ENCODE measurements at regions not wholly inside any gene's neighbourhood (a gene's known extent, or its start where the extent isn't known, plus 50 kb on each side); places are given as distances from the start of the nearest gene placed in this dataset.

DNA sequence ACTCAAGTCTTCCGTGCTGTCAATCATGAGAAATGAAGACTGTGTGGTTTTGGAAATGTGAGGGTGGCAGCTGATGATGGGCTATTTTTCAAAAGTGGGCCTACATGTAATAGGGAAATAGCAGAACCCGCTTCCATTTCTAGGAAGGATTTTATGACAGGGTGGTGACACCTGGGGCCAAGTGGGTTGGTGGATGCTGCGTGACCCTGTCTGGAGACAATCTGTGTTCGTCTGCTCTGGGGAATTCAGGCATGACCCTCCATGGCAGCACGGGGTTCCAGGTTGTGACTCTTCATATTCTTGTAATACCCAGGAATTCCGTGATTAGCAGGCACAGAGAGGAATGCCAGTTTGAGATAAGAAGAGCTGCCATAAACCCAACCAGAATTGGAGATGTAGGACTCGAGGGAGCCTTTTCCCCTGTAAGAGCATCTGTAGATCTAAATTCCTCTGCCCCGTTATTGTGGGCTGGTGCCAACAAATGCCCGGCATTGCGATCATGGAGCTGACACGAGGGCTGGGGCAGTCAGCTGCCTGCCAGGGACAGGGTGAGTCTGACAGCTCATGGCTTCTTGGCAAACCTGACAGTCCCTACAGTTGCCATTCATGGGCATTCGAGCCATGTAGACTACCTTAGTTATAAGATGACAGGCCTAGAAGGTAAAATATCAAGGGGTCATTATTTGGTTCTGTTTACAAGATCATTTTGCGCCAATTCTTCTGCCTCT is 279.7 kb downstream of the GADD45G start:
- Mint-ChIP-seq H3K4me3 (no peak overlapping the region), H3K27me3 (no peaks in the 10 kb centered on the region), H3K4me1 (ENCODE audit: low read depth) (no peaks in the 10 kb centered on the region), H3K27ac (no peak overlapping the region), H3K9me3 (no peaks in the 10 kb centered on the region), H3K36me3 (ENCODE audit: low read depth) (no peaks in the 10 kb centered on the region)
- ChIA-PET POLR2A (interaction anchor here (0.9 kb wide), 1 partner anchor 173 kb away, joined by 3 read pairs; no protein-coding TSS in a partner anchor), CTCF (interaction anchor here (0.8 kb wide), 1 partner anchor 283 kb away, joined by 3 read pairs; no protein-coding TSS in a partner anchor)
- DNase-seq (no peak), ATAC-seq (no peak)
- intact Hi-C loops (cut with micrococcal nuclease): no loop called here
- TF ChIP-seq, protein P1, sequence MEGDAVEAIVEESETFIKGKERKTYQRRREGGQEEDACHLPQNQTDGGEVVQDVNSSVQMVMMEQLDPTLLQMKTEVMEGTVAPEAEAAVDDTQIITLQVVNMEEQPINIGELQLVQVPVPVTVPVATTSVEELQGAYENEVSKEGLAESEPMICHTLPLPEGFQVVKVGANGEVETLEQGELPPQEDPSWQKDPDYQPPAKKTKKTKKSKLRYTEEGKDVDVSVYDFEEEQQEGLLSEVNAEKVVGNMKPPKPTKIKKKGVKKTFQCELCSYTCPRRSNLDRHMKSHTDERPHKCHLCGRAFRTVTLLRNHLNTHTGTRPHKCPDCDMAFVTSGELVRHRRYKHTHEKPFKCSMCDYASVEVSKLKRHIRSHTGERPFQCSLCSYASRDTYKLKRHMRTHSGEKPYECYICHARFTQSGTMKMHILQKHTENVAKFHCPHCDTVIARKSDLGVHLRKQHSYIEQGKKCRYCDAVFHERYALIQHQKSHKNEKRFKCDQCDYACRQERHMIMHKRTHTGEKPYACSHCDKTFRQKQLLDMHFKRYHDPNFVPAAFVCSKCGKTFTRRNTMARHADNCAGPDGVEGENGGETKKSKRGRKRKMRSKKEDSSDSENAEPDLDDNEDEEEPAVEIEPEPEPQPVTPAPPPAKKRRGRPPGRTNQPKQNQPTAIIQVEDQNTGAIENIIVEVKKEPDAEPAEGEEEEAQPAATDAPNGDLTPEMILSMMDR (IDR thresholded peaks at IDR 0.05): no peak

DNA sequence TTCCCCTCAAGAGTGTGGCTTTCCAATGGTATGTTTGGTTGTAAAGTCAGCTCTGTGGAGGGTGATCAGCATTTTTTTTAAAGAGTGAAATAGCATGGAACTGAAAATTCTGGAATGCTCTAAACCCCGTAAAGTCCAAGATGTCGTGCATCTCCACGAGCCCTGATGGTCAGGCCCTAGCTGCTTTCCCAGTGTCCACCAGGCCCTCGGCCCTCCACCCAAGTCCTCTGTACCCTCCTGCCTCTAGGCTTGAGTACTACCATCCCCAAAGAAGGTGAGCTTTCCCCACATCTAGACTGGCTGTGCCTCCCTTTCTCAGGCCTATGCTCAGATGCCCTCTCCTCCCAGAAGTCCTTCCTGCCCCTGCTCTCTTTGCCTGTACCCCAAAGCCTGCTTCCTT is 280.3 kb downstream of the GADD45G start:
- ChIA-PET CTCF (no interaction called here), POLR2A (interaction anchor here (0.9 kb wide), 1 partner anchor 173 kb away, joined by 3 read pairs; no protein-coding TSS in a partner anchor)
- Mint-ChIP-seq H3K4me3 (no peak overlapping the region), H3K4me1 (ENCODE audit: low read depth) (no peaks in the 10 kb centered on the region), H3K36me3 (ENCODE audit: low read depth) (no peaks in the 10 kb centered on the region), H3K27me3 (no peaks in the 10 kb centered on the region), H3K27ac (no peak overlapping the region), H3K9me3 (no peaks in the 10 kb centered on the region)
- DNase-seq (no peak), ATAC-seq (no peak)
- TF ChIP-seq, protein P1 (IDR thresholded peaks at IDR 0.05): no peak
- intact Hi-C loops (cut with micrococcal nuclease): no loop called here

DNA sequence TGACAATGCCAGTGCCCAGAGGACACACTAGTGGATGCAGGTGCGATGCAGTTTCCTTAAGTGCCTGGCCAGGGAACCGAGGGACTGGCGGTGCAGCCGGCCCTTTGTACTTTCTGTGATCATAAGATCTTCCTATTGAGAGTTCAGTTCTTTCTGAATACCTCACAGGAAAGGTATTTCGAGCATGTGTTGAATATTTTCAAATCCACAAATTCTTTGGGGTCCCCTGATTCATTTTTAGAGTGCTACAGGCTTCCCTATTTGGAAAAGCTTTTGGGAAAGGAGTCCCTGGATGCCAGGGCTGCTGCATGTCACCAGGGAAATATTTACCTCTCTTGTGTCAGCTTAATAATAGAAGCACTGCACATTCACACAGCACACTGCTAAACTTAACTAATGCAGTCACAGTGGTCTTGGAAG is 281.5 kb downstream of the GADD45G start:
- Mint-ChIP-seq H3K4me1 (ENCODE audit: low read depth) (no peaks in the 10 kb centered on the region), H3K36me3 (ENCODE audit: low read depth) (no peaks in the 10 kb centered on the region), H3K27ac (no peak overlapping the region), H3K9me3 (no peaks in the 10 kb centered on the region), H3K27me3 (no peaks in the 10 kb centered on the region), H3K4me3 (no peak overlapping the region)
- intact Hi-C loops (cut with micrococcal nuclease): no loop called here
- ChIA-PET CTCF (no interaction called here), POLR2A (no interaction called here)
- TF ChIP-seq, protein P1 (IDR thresholded peaks at IDR 0.05): no peak
- ATAC-seq: no peak
- DNase-seq: no peak

DNA sequence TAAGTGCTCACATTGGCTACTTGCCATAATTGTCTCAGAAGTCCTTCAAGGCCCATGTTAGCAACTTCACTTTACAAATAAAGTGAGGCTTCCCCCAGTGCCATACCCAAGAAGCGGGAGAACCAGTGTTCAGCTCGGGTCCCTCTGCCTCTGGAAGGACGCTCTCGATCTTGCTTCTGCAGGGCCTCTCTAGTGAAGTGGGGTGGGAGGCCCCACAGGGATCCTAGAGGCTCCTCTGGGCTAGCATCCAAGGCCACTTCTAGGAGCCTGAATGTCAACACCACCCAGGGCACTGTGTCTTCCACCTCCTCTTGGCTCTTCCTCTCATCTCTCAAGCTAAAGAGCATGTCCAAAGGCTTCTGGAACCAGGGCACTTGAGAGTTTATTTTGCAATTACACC is 282.5 kb downstream of the GADD45G start:
- Mint-ChIP-seq H3K36me3 (ENCODE audit: low read depth) (no peaks in the 10 kb centered on the region), H3K27ac (no peak overlapping the region), H3K27me3 (no peaks in the 10 kb centered on the region), H3K4me3 (no peak overlapping the region), H3K4me1 (ENCODE audit: low read depth) (no peaks in the 10 kb centered on the region), H3K9me3 (no peaks in the 10 kb centered on the region)
- DNase-seq (no peak), ATAC-seq (no peak)
- TF ChIP-seq, protein P1 (IDR thresholded peaks at IDR 0.05): no peak
- intact Hi-C loops (cut with micrococcal nuclease): no loop called here
- CTCF ChIA-PET: no interaction called here
- POLR2A ChIA-PET: no interaction called here

DNA sequence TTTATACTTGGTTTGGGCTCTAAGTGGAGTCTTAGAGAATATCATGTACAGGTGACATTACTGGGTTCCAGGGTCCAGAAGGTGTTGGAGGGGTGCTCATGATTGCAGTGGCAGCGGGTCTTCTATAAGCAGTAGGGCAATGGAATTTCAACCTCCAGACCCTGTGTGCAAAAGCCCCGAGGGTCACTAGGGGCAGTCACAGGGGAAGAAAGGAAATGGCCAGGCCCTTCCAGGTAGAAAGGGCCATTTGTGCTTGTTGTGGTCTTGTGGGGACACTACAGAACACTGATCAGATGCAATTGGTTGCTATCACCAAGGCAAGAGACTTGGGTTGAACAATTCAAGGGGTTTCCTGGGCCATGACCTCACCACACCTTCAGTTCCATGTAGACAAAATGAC is 283.4 kb downstream of the GADD45G start:
- TF ChIP-seq, protein P1 (IDR thresholded peaks at IDR 0.05): no peak
- ATAC-seq: no peak
- intact Hi-C loops (cut with micrococcal nuclease): no loop called here
- Mint-ChIP-seq H3K4me3 (no peak overlapping the region), H3K27ac (no peak overlapping the region), H3K27me3 (no peaks in the 10 kb centered on the region), H3K36me3 (ENCODE audit: low read depth) (no peaks in the 10 kb centered on the region), H3K4me1 (ENCODE audit: low read depth) (no peaks in the 10 kb centered on the region), H3K9me3 (no peaks in the 10 kb centered on the region)
- DNase-seq: no peak
- CTCF ChIA-PET: interaction anchor here (1.3 to 1.4 kb wide), 2 partner anchors 211 to 285 kb away, joined by 3 to 4 read pairs; no protein-coding TSS in a partner anchor
- POLR2A ChIA-PET: no interaction called here

All from activated CD8-positive, alpha-beta T cell treated with anti-CD3 and anti-CD28 coated beads for 36 hours (primary cell).